ENCODE measurements at regions not wholly inside any gene's neighbourhood (a gene's known extent, or its start where the extent isn't known, plus 50 kb on each side); places are given as distances from the start of the nearest gene placed in this dataset.

- Histone ChIP-seq H3K9me2 (ENCODE audit: low read depth, low read length) (no peaks in the 10 kb centered on the region), H2AFZ (ENCODE audit: low read length) (no peak overlapping the region), H3K4me3 (ENCODE audit: low read depth, low read length, poor library complexity, severe bottlenecking) (no peak overlapping the region), H3K36me3 (ENCODE audit: insufficient read depth, low read length) (no peaks in the 10 kb centered on the region), H3K79me2 (ENCODE audit: insufficient read depth, low read length) (no peaks in the 10 kb centered on the region), H3K4me1 (ENCODE audit: insufficient read depth, low read length, severe bottlenecking) (no peaks in the 10 kb centered on the region), H3K9me3 (ENCODE audit: low read length) (no peaks in the 10 kb centered on the region), H3F3A (ENCODE audit: insufficient read depth, low read length) (no peaks in the 10 kb centered on the region), H3K4me2 (ENCODE audit: low read length) (no peak overlapping the region), H3K27me3 (ENCODE audit: insufficient read depth, low read length) (no peaks in the 10 kb centered on the region), H4K20me1 (ENCODE audit: insufficient read depth, low read length) (no peaks in the 10 kb centered on the region), H3K9ac (ENCODE audit: low read length) (no peak overlapping the region), H3K27ac (ENCODE audit: low read depth, low read length, poor library complexity, severe bottlenecking) (no peak overlapping the region)
- no peak for TF ChIP-seq EZH2 (IDR thresholded peaks at IDR 0.05; ENCODE audit: borderline replicate concordance, low read length)
- TF ChIP-seq, protein P1, sequence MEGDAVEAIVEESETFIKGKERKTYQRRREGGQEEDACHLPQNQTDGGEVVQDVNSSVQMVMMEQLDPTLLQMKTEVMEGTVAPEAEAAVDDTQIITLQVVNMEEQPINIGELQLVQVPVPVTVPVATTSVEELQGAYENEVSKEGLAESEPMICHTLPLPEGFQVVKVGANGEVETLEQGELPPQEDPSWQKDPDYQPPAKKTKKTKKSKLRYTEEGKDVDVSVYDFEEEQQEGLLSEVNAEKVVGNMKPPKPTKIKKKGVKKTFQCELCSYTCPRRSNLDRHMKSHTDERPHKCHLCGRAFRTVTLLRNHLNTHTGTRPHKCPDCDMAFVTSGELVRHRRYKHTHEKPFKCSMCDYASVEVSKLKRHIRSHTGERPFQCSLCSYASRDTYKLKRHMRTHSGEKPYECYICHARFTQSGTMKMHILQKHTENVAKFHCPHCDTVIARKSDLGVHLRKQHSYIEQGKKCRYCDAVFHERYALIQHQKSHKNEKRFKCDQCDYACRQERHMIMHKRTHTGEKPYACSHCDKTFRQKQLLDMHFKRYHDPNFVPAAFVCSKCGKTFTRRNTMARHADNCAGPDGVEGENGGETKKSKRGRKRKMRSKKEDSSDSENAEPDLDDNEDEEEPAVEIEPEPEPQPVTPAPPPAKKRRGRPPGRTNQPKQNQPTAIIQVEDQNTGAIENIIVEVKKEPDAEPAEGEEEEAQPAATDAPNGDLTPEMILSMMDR (IDR thresholded peaks at IDR 0.05; ENCODE audit: low read length), result no peak
These were observed 75.8 kb upstream of the ITGA6 start for GRCh38 chr2:172351586-172351985.

- no peak overlapping the region for H3K9ac ChIP-seq (ENCODE audit: low read length)
- H3K36me3 ChIP-seq (ENCODE audit: insufficient read depth, low read length), result no peaks in the 10 kb centered on the region
- TF ChIP-seq EZH2 (IDR thresholded peaks at IDR 0.05; ENCODE audit: borderline replicate concordance, low read length), result no peak
- TF ChIP-seq, protein P1 (IDR thresholded peaks at IDR 0.05; ENCODE audit: low read length), result no peak
- no peaks in the 10 kb centered on the region for H3K79me2 ChIP-seq (ENCODE audit: insufficient read depth, low read length)
- no peaks in the 10 kb centered on the region for H3K9me3 ChIP-seq (ENCODE audit: low read length)
- H3K27me3 ChIP-seq (ENCODE audit: insufficient read depth, low read length), result peaks cover 3% of the 10 kb centered on the region; the same call in 1 of the 2 replicates
- H3K4me3 ChIP-seq (ENCODE audit: low read depth, low read length, poor library complexity, severe bottlenecking), result no peak overlapping the region
- no peak overlapping the region for H2AFZ ChIP-seq (ENCODE audit: low read length)
- no peak overlapping the region for H3K27ac ChIP-seq (ENCODE audit: low read depth, low read length, poor library complexity, severe bottlenecking)
- no peaks in the 10 kb centered on the region for H4K20me1 ChIP-seq (ENCODE audit: insufficient read depth, low read length)
- no peak overlapping the region for H3K4me2 ChIP-seq (ENCODE audit: low read length)
- H3F3A ChIP-seq (ENCODE audit: insufficient read depth, low read length), result no peaks in the 10 kb centered on the region
- no peaks in the 10 kb centered on the region for H3K9me2 ChIP-seq (ENCODE audit: low read depth, low read length)
- H3K4me1 ChIP-seq (ENCODE audit: insufficient read depth, low read length, severe bottlenecking), result no peaks in the 10 kb centered on the region
These were observed 73.0 kb upstream of the ITGA6 start for GRCh38 chr2:172354347-172354746.

DNA sequence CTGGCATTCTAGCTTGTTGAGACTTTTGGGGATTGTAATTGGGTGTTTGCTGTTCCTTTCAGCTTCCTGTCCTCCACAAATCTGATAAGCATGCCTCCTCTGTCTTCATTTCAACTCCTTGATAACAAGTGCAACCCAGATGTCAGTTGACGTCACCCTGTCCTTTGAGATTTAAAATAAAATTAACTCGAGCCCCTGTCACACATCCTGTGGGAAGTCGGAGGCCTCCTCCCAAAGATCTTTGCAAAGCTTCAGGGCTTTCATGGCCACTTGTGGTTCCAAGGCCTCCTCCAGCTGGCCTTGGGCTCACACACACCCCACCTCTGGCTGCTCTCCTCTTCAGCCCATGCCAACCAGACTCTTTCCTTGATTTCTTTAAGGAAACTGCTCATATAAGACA is 69.9 kb upstream of the ITGA6 start:
- peaks cover 3% of the 10 kb centered on the region; the same call in 1 of the 2 replicates for H3K27me3 ChIP-seq (ENCODE audit: insufficient read depth, low read length)
- no peak overlapping the region for H3K27ac ChIP-seq (ENCODE audit: low read depth, low read length, poor library complexity, severe bottlenecking)
- H3K9me2 ChIP-seq (ENCODE audit: low read depth, low read length), result no peaks in the 10 kb centered on the region

More for the DNA sequence above, 69.9 kb upstream of the ITGA6 start:
- H2AFZ ChIP-seq (ENCODE audit: low read length), result no peak overlapping the region
- no peak overlapping the region for H3K4me2 ChIP-seq (ENCODE audit: low read length)
- H4K20me1 ChIP-seq (ENCODE audit: insufficient read depth, low read length), result no peaks in the 10 kb centered on the region
- TF ChIP-seq, protein P1 (IDR thresholded peaks at IDR 0.05; ENCODE audit: low read length), result no peak
- TF ChIP-seq EZH2 (IDR thresholded peaks at IDR 0.05; ENCODE audit: borderline replicate concordance, low read length), result no peak
- H3K4me3 ChIP-seq (ENCODE audit: low read depth, low read length, poor library complexity, severe bottlenecking), result no peak overlapping the region
- no peak overlapping the region for H3K9ac ChIP-seq (ENCODE audit: low read length)
- H3F3A ChIP-seq (ENCODE audit: insufficient read depth, low read length), result no peaks in the 10 kb centered on the region
- no peaks in the 10 kb centered on the region for H3K4me1 ChIP-seq (ENCODE audit: insufficient read depth, low read length, severe bottlenecking)
- no peaks in the 10 kb centered on the region for H3K36me3 ChIP-seq (ENCODE audit: insufficient read depth, low read length)
- H3K79me2 ChIP-seq (ENCODE audit: insufficient read depth, low read length), result no peaks in the 10 kb centered on the region
- H3K9me3 ChIP-seq (ENCODE audit: low read length), result no peaks in the 10 kb centered on the region

Measured in OCI-LY1 (cell line).